GM19397 (cell line): ENCODE measurements at regions not wholly inside any gene's neighbourhood (a gene's known extent, or its start where the extent isn't known, plus 50 kb on each side); places are given as distances from the start of the nearest gene placed in this dataset.

Experiments used
- ATAC-seq: cut with Tn5 transposase; IDR thresholded peaks from one replicate; pipeline ENCODE4 v1.9.1; 2021; ENCODE audit warnings: mild to moderate bottlenecking, moderate library complexity; ENCODE audit not compliant: unreplicated experiment

- ATAC-seq = no peak
Observed at GRCh38 chr1:36613721-36614120, 131.0 kb upstream of the CSF3R start.

GRCh38 chr1:36612881-36613280 is 130.2 kb upstream of the CSF3R start:
- ATAC-seq = no peak

GRCh38 chr1:36612121-36612520 is 129.4 kb upstream of the CSF3R start:
- ATAC-seq = no peak

- ATAC-seq = no peak
Observed at GRCh38 chr1:36609241-36610027, 126.7 kb upstream of the CSF3R start.

- no peak for ATAC-seq
Observed at GRCh38 chr1:36608272-36608671, 125.6 kb upstream of the CSF3R start.

GRCh38 chr1:36607263-36607651 is 124.5 kb upstream of the CSF3R start:
- no peak for ATAC-seq

- ATAC-seq = no peak
Observed at GRCh38 chr1:36606641-36607262, 124.0 kb upstream of the CSF3R start.

GRCh38 chr1:36605942-36606640 is 123.4 kb upstream of the CSF3R start:
- ATAC-seq = no peak

GRCh38 chr1:36603461-36603860 is 120.7 kb upstream of the CSF3R start:
- ATAC-seq = no peak

- ATAC-seq = no peak
Observed at GRCh38 chr1:36602184-36602583, 119.5 kb upstream of the CSF3R start.

GRCh38 chr1:36599828-36600227 is 117.1 kb upstream of the CSF3R start:
- no peak for ATAC-seq

GRCh38 chr1:36597514-36597913 is 114.8 kb upstream of the CSF3R start:
- no peak for ATAC-seq

- no peak for ATAC-seq
Observed at GRCh38 chr1:36595921-36596320, 113.2 kb upstream of the CSF3R start.

- no peak for ATAC-seq
Observed at GRCh38 chr1:36595349-36595748, 112.6 kb upstream of the CSF3R start.

GRCh38 chr1:36594023-36594422 is 111.3 kb upstream of the CSF3R start:
- ATAC-seq = no peak

GRCh38 chr1:36591278-36591677 is 108.6 kb upstream of the CSF3R start:
- ATAC-seq = no peak

GRCh38 chr1:36590771-36591170 is 108.1 kb upstream of the CSF3R start:
- no peak for ATAC-seq

- no peak for ATAC-seq
Observed at GRCh38 chr1:36590264-36590663, 107.6 kb upstream of the CSF3R start.

GRCh38 chr1:36588972-36589371 is 106.3 kb upstream of the CSF3R start:
- no peak for ATAC-seq

GRCh38 chr1:36585569-36586548 is 103.1 kb upstream of the CSF3R start:
- no peak for ATAC-seq
